H1 (cell line): ENCODE measurements at regions not wholly inside any gene's neighbourhood (a gene's known extent, or its start where the extent isn't known, plus 50 kb on each side); places are given as distances from the start of the nearest gene placed in this dataset.

ENCODE experiments used
- CTCF ChIA-PET: fragments of 300-600 bp; sonication (Branson Sonifier 250); formaldehyde crosslinking; loops from one replicate; lab custom pipeline; 2021; ENCODE audit not compliant: partially characterized antibody; lab: Charles Lee
- POLR2A ChIA-PET: fragments of 300-600 bp; sonication (Branson Sonifier 250); formaldehyde crosslinking; loops from one replicate; lab custom pipeline; 2021; ENCODE audit warnings: inconsistent platforms; ENCODE audit not compliant: partially characterized antibody; lab: Charles Lee
- DNase-seq, 2 experiments: peaks; one replicate each; pipeline versions ENCODE4 v3.0.0 to v3.0.0-alpha.2; 2010 to 2022; ENCODE audit warnings: low spot score in 2 of 2, low read depth in 1 of 2, mixed read lengths in 1 of 2
- FAIRE-seq: peaks from 2 replicates; lab custom pipeline; 2011; peaks lifted over from hg19 to GRCh38; lab: Jason Lieb, UNC
- H2AFZ ChIP-seq: 2 replicates; pipeline ENCODE4 v1.8.1; 2012; ENCODE audit warnings: low read length, inconsistent platforms
- H2AK5ac ChIP-seq: 2 replicates; pipeline ENCODE4 v1.6.1; 2013; ENCODE audit warnings: low read depth, low read length
- H2BK120ac ChIP-seq: replicated peaks from 2 replicates; pipeline ENCODE3; 2013; ENCODE audit warnings: low read depth, low read length, inconsistent platforms
- H2BK12ac ChIP-seq: 2 replicates; pipeline ENCODE4 v1.6.1; 2013; ENCODE audit warnings: low read depth, low read length
- H2BK15ac ChIP-seq: 2 replicates; pipeline ENCODE4 v1.6.1; 2013; ENCODE audit warnings: low read length
- H2BK20ac ChIP-seq: 2 replicates; pipeline ENCODE4 v1.6.1; 2013; ENCODE audit warnings: low read length
- H2BK5ac ChIP-seq: 2 replicates; pipeline ENCODE4 v1.6.1; 2013; ENCODE audit warnings: low read depth, low read length
- H3K14ac ChIP-seq: 2 replicates; pipeline ENCODE4 v1.6.1; 2013; ENCODE audit warnings: inconsistent platforms; ENCODE audit not compliant: insufficient read length
- H3K18ac ChIP-seq: 2 replicates; pipeline ENCODE4 v1.6.1; 2013; ENCODE audit warnings: low read length; ENCODE audit errors: extremely low read depth
- H3K23ac ChIP-seq: 2 replicates; pipeline ENCODE4 v1.6.1; 2013; ENCODE audit warnings: inconsistent platforms; ENCODE audit not compliant: insufficient read length
- H3K23me2 ChIP-seq: 2 replicates; pipeline ENCODE4 v1.6.1; 2013; ENCODE audit warnings: low read depth, low read length
- H3K27ac ChIP-seq: 2 replicates; pipeline ENCODE4 v1.6.1; 2011; ENCODE audit warnings: low read depth, low read length, inconsistent platforms
- H3K27me3 ChIP-seq, 4 experiments: replicated peaks in 1 of 4; 1 replicate in 1 of 4; 2 replicates in 3 of 4; pipeline versions ENCODE4 v1.6.1 to v1.8.1; 2011 to 2013; ENCODE audit warnings: low read length in 3 of 4, mild to moderate bottlenecking in 3 of 4, inconsistent platforms in 2 of 4, mixed read lengths in 2 of 4, moderate library complexity in 1 of 4; ENCODE audit not compliant: control insufficient read depth in 3 of 4, insufficient read depth in 3 of 4; ENCODE audit errors: extremely low read depth in 1 of 4
- H3K36me3 ChIP-seq, 4 experiments: 2 replicates each; pipeline versions ENCODE4 v1.6.1 to v1.8.1; 2011 to 2013; ENCODE audit warnings: mild to moderate bottlenecking in 4 of 4, low read length in 3 of 4, moderate library complexity in 2 of 4, control low read depth in 1 of 4, inconsistent platforms in 1 of 4; ENCODE audit not compliant: insufficient read depth in 4 of 4, control insufficient read depth in 2 of 4
- H3K4ac ChIP-seq: replicated peaks from 2 replicates; pipeline ENCODE3; 2013; ENCODE audit warnings: low read length, low read depth, mixed read lengths, inconsistent platforms; ENCODE audit not compliant: insufficient read length
- H3K4me1 ChIP-seq, 4 experiments: replicated peaks in 1 of 4; 1 replicate in 1 of 4; 2 replicates in 3 of 4; pipeline versions ENCODE4 v1.6.1 to v1.8.1; 2011 to 2013; ENCODE audit warnings: low read length in 3 of 4, inconsistent platforms in 2 of 4, mixed read lengths in 1 of 4; ENCODE audit not compliant: insufficient read depth in 4 of 4, control insufficient read depth in 3 of 4
- H3K4me2 ChIP-seq, 2 experiments: 2 replicates each; pipeline versions ENCODE4 v1.6.1 to v1.8.1; 2011 to 2013; ENCODE audit warnings: low read depth in 2 of 2, low read length in 2 of 2, control low read depth in 1 of 2, inconsistent platforms in 1 of 2, mild to moderate bottlenecking in 1 of 2; ENCODE audit not compliant: insufficient read depth in 1 of 2
- H3K4me3 ChIP-seq, 4 experiments: fragments of 200-600, 300-600 bp in 1 of 4; sonication (generic), shearing (Covaris generic), sonication (Bioruptor Twin) in 1 of 4; 2 replicates each; pipeline versions ENCODE4 v1.5.1 to v1.8.1; 2011 to 2016; ENCODE audit warnings: low read length in 4 of 4, low read depth in 3 of 4, control low read depth in 2 of 4, inconsistent platforms in 2 of 4, mild to moderate bottlenecking in 2 of 4, mixed read lengths in 1 of 4, moderate library complexity in 1 of 4; ENCODE audit not compliant: insufficient read depth in 2 of 4; ENCODE audit errors: extremely low read depth in 1 of 4
- H3K56ac ChIP-seq: replicated peaks from 2 replicates; pipeline ENCODE3; 2013; ENCODE audit warnings: low read depth, mild to moderate bottlenecking, mixed read lengths, low read length, inconsistent platforms; ENCODE audit not compliant: insufficient read length
- H3K79me1 ChIP-seq: 2 replicates; pipeline ENCODE4 v1.6.1; 2013; ENCODE audit warnings: low read depth, low read length, control low read depth
- H3K79me2 ChIP-seq, 2 experiments: 2 replicates each; pipeline versions ENCODE4 v1.6.1 to v1.8.1; 2012 to 2013; ENCODE audit warnings: low read length in 2 of 2, mild to moderate bottlenecking in 2 of 2, inconsistent platforms in 1 of 2; ENCODE audit not compliant: insufficient read depth in 2 of 2, control insufficient read depth in 1 of 2
- H3K9ac ChIP-seq, 4 experiments: replicated peaks in 1 of 4; 1 replicate in 1 of 4; 2 replicates in 3 of 4; pipeline versions ENCODE4 v1.6.1 to v1.8.1; 2011 to 2013; ENCODE audit warnings: low read depth in 3 of 4, low read length in 3 of 4, control low read depth in 2 of 4, mild to moderate bottlenecking in 2 of 4, moderate library complexity in 2 of 4, inconsistent platforms in 1 of 4; ENCODE audit errors: extremely low read depth in 1 of 4
- H3K9me3 ChIP-seq, 2 experiments: 2 replicates each; pipeline versions ENCODE4 v1.6.1 to v1.8.1; 2012 to 2013; ENCODE audit warnings: mild to moderate bottlenecking in 2 of 2, moderate library complexity in 2 of 2, control low read depth in 1 of 2, inconsistent platforms in 1 of 2, low read depth in 1 of 2, low read length in 1 of 2, mixed read lengths in 1 of 2; ENCODE audit not compliant: insufficient read depth in 2 of 2
- H4K20me1 ChIP-seq, 2 experiments: replicated peaks in 1 of 2; 2 replicates each; pipeline versions ENCODE3 to v1.8.1; 2011 to 2013; ENCODE audit warnings: inconsistent platforms in 2 of 2, low read length in 2 of 2, mild to moderate bottlenecking in 1 of 2; ENCODE audit not compliant: insufficient read depth in 2 of 2, control insufficient read depth in 1 of 2
- H4K5ac ChIP-seq: 2 replicates; pipeline ENCODE4 v1.6.1; 2013; ENCODE audit warnings: low read length, low read depth, mixed read lengths, inconsistent platforms; ENCODE audit not compliant: insufficient read length
- H4K8ac ChIP-seq: 2 replicates; pipeline ENCODE4 v1.8.0; 2013; ENCODE audit warnings: mild to moderate bottlenecking, moderate library complexity, low read length, inconsistent platforms; ENCODE audit not compliant: insufficient read depth; ENCODE audit errors: extremely low read depth
- H4K91ac ChIP-seq: replicated peaks from 2 replicates; pipeline ENCODE3; 2013; ENCODE audit warnings: low read length, mixed read lengths, inconsistent platforms; ENCODE audit not compliant: insufficient read length
- BCL11A ChIP-seq, 2 experiments: IDR thresholded peaks; one replicate each; pipeline ENCODE4 v1.6.1; 2011; ENCODE audit warnings: low read depth in 2 of 2, low read length in 2 of 2, mild to moderate bottlenecking in 2 of 2
- CREB1 ChIP-seq: IDR thresholded peaks from 2 replicates; pipeline ENCODE4 v1.6.1; 2012; ENCODE audit warnings: inconsistent platforms
- CTBP2 ChIP-seq: IDR thresholded peaks from 2 replicates; pipeline ENCODE4 v1.7.0; 2011; ENCODE audit warnings: borderline replicate concordance, mild to moderate bottlenecking, moderate library complexity, mixed read lengths, low read length; ENCODE audit not compliant: insufficient read depth, insufficient read length
- EP300 ChIP-seq, 2 experiments: IDR thresholded peaks; 1 replicate in 1 of 2; 2 replicates in 1 of 2; pipeline ENCODE4 v1.6.1; 2011 to 2012; ENCODE audit warnings: low read depth in 2 of 2, low read length in 2 of 2, mild to moderate bottlenecking in 2 of 2, borderline replicate concordance in 1 of 2, inconsistent platforms in 1 of 2, moderate library complexity in 1 of 2
- HDAC2 ChIP-seq, 2 experiments: fragments of 300-600 bp in 1 of 2; sonication (generic) in 1 of 2; IDR thresholded peaks; 2 replicates each; pipeline ENCODE4 v1.6.1; 2011 to 2012; ENCODE audit warnings: low read depth in 2 of 2, low read length in 2 of 2, mild to moderate bottlenecking in 2 of 2, moderate library complexity in 2 of 2, borderline replicate concordance in 1 of 2, inconsistent platforms in 1 of 2
- RAD21 ChIP-seq, 2 experiments: IDR thresholded peaks in 1 of 2; conservative IDR thresholded peaks in 1 of 2; 2 replicates each; pipeline ENCODE4 v1.6.1; 2011; ENCODE audit warnings: low read depth in 2 of 2, low read length in 2 of 2, improper control_type of control experiment in 1 of 2, inconsistent platforms in 1 of 2, mild to moderate bottlenecking in 1 of 2, moderate library complexity in 1 of 2
- SAP30 ChIP-seq: fragments of 300-600 bp; sonication (generic); IDR thresholded peaks from 2 replicates; pipeline ENCODE4 v1.7.1; 2012; ENCODE audit warnings: low read length, moderate library complexity, mild to moderate bottlenecking, inconsistent platforms; ENCODE audit not compliant: insufficient read depth, insufficient replicate concordance
- SP1 ChIP-seq: IDR thresholded peaks from 2 replicates; pipeline ENCODE4 v1.6.1; 2011; ENCODE audit warnings: low read depth, low read length
- SP4 ChIP-seq: IDR thresholded peaks from 2 replicates; pipeline ENCODE4 v1.6.1; 2012; ENCODE audit warnings: low read length, inconsistent platforms
- TAF1 ChIP-seq: IDR thresholded peaks from 2 replicates; pipeline ENCODE4 v1.6.1; 2011; ENCODE audit warnings: mild to moderate bottlenecking, low read depth, low read length
- TBP ChIP-seq: IDR thresholded peaks from 2 replicates; pipeline ENCODE4 v1.6.1; 2011; ENCODE audit warnings: low read depth, low read length, improper control_type of control experiment
- WGBS, 2 experiments: shearing (Covaris generic) in 1 of 2; methylation state at CpG; one replicate each; pipeline versions ENCODE4 v1.1.6 to v1.1.7; 2013 to 2015; ENCODE audit warnings: low lambda C conversion rate in 2 of 2, mixed read lengths in 2 of 2, inconsistent platforms in 1 of 2, low coverage in 1 of 2, missing lambda C conversion rate in 1 of 2; ENCODE audit not compliant: insufficient replicate concordance in 2 of 2, insufficient coverage in 1 of 2, insufficient read length in 1 of 2; ENCODE audit errors: extremely low coverage in 1 of 2, missing lambda C conversion rate in 1 of 2; 5-methylcytosine and 5-hydroxymethylcytosine counted together
- TF ChIP-seq, protein P1 (sequence below), 3 experiments: IDR thresholded peaks; 1 replicate in 2 of 3; 2 replicates in 1 of 3; pipeline versions ENCODE4 v1.5.1 to v1.6.1; 2011; ENCODE audit warnings: low read length in 3 of 3, mild to moderate bottlenecking in 3 of 3, inconsistent platforms in 2 of 3, low read depth in 1 of 3, moderate library complexity in 1 of 3; ENCODE audit not compliant: insufficient read depth in 1 of 3; ENCODE audit errors: control extremely low read depth in 1 of 3

DNA sequence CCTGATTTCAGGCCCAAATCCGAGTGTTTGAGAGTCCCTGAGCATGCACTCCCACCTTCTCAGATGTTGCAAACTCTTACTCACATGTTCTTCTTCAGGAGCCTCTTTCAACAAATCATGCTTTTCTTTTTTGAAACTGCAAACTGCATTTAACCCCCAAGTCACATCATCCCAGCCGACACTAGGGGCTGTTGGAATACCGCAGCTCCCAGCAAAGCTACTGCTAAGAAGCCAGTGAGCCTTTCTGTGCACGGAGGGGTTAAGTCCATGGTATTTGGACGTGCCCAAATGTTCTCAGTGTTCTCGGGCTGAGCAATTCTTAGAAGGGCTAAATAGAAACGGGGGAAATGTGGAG is 282.9 kb downstream of the NFIB start:
- Histone ChIP-seq H2BK15ac (no peak overlapping the region), H3K23ac (no peak overlapping the region), H2BK5ac (no peak overlapping the region), H3K18ac (no peak overlapping the region), H3K9me3 (no peaks in the 10 kb centered on the region), H3K9ac (no peak overlapping the region), H4K5ac (no peak overlapping the region), H3K79me2 (no peaks in the 10 kb centered on the region), H2AK5ac (no peak overlapping the region), H3K79me1 (no peaks in the 10 kb centered on the region), H2AFZ (peak overlapping the region; percentile 47), H2BK120ac (no peak overlapping the region), H3K36me3 (no peaks in the 10 kb centered on the region), H3K27ac (no peak overlapping the region), H4K20me1 (no peaks in the 10 kb centered on the region), H3K23me2 (no peaks in the 10 kb centered on the region), H3K14ac (no peak overlapping the region), H3K4ac (no peak overlapping the region), H4K8ac (no peak overlapping the region), H3K4me3 (no peak overlapping the region), H2BK20ac (no peak overlapping the region), H3K4me2 (no peak overlapping the region), H3K56ac (no peak overlapping the region), H4K91ac (no peak overlapping the region), H3K4me1 (no peaks in the 10 kb centered on the region; a peak in 3 of 7 replicates), H2BK12ac (no peak overlapping the region), H3K27me3 (no peaks in the 10 kb centered on the region)
- POLR2A ChIA-PET, result no interaction called here
- peak; percentile 50 for FAIRE-seq
- DNase-seq, result no peak
- CTCF ChIA-PET, result no interaction called here
- WGBS, 2 experiments, result 46% methylated on average over 7 of the region's 7 CpGs; no CpG with 5 or more reads in 1 of the 2 experiments
- TF ChIP-seq CTBP2 (no peak), CREB1 (no peak), SP1 (no peak), HDAC2 (IDR thresholded peaks at IDR 0.05; ENCODE audit: borderline replicate concordance in 1 of 2, low read depth in 2 of 2, low read length in 2 of 2) (no peak), BCL11A (IDR thresholded peaks at IDR 0.05; ENCODE audit: low read depth in 2 of 2, low read length in 2 of 2) (no peak), EP300 (IDR thresholded peaks at IDR 0.05; ENCODE audit: borderline replicate concordance in 1 of 2, low read depth in 2 of 2, low read length in 2 of 2) (no peak), RAD21 (IDR thresholded peaks at IDR 0.05 in 1 of 2, conservative IDR thresholded peaks at IDR 0.05 in 1 of 2; ENCODE audit: low read depth in 2 of 2, low read length in 2 of 2) (peak; percentile 59 to 61), SAP30 (no peak), TBP (no peak), SP4 (no peak), TAF1 (no peak)
- TF ChIP-seq, protein P1, sequence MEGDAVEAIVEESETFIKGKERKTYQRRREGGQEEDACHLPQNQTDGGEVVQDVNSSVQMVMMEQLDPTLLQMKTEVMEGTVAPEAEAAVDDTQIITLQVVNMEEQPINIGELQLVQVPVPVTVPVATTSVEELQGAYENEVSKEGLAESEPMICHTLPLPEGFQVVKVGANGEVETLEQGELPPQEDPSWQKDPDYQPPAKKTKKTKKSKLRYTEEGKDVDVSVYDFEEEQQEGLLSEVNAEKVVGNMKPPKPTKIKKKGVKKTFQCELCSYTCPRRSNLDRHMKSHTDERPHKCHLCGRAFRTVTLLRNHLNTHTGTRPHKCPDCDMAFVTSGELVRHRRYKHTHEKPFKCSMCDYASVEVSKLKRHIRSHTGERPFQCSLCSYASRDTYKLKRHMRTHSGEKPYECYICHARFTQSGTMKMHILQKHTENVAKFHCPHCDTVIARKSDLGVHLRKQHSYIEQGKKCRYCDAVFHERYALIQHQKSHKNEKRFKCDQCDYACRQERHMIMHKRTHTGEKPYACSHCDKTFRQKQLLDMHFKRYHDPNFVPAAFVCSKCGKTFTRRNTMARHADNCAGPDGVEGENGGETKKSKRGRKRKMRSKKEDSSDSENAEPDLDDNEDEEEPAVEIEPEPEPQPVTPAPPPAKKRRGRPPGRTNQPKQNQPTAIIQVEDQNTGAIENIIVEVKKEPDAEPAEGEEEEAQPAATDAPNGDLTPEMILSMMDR (IDR thresholded peaks at IDR 0.05; ENCODE audit: control extremely low read depth in 1 of 3, insufficient read depth in 1 of 3, low read depth in 1 of 3, low read length in 3 of 3), result peak; percentile 13 to 41 (median 40); a peak in 3 of 4 replicates
